ENCODE measurements at regions not wholly inside any gene's neighbourhood (a gene's known extent, or its start where the extent isn't known, plus 50 kb on each side); places are given as distances from the start of the nearest gene placed in this dataset.

DNA sequence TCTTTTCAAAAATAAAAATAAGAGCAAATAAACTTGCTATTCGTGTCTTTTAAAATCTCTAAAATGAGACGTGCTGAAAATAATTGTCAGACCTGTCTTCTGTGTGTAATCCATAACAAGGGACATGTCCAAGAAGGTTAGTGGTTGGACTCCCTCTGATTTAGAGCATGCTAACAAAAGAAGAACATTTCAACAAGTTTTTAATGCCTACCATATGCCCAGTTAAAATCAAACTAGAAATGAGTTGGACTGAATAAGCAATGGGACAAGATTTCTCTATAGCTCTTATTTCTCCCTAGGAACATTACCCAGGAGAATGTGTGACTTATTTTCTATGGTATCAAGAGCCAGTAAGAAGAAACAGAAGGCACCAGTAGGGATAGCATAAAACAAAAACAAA, 689.7 kb upstream of the SOX9 start:
- TF ChIP-seq CTCF (IDR thresholded peaks at IDR 0.05) (no peak), POLR2A (IDR thresholded peaks at IDR 0.05) (no peak), POLR2AphosphoS5 (IDR thresholded peaks at IDR 0.05) (no peak)

Data from stomach (tissue), 4 donors.